ENCODE measurements at regions not wholly inside any gene's neighbourhood (a gene's known extent, or its start where the extent isn't known, plus 50 kb on each side); places are given as distances from the start of the nearest gene placed in this dataset.
A peak's percentile ranks its signal among the peaks of the same experiment; 100 is the strongest.

- no peak for DNase-seq
Measured at GRCh38 chr12:123077298-123078119, 73.4 kb downstream of the PITPNM2 start.

- no peak for DNase-seq
Measured at GRCh38 chr12:123076604-123077297, 74.1 kb downstream of the PITPNM2 start.

- DNase-seq, result no peak
Measured at GRCh38 chr12:123075646-123076171, 75.2 kb downstream of the PITPNM2 start.

- DNase-seq, result no peak
Measured at GRCh38 chr12:123075087-123075645, 75.7 kb downstream of the PITPNM2 start.

GRCh38 chr12:123073962-123074801, 76.7 kb downstream of the PITPNM2 start:
- no peak for DNase-seq

GRCh38 chr12:123073292-123073691, 77.6 kb downstream of the PITPNM2 start:
- DNase-seq, result no peak

- DNase-seq, result peak; percentile 38
Measured at GRCh38 chr12:123071857-123072256, 79.0 kb downstream of the PITPNM2 start.

- no peak for DNase-seq
Measured at GRCh38 chr12:123071099-123071800, 79.6 kb downstream of the PITPNM2 start.

GRCh38 chr12:123070267-123071081, 80.4 kb downstream of the PITPNM2 start:
- no peak for DNase-seq

- DNase-seq, result no peak
Measured at GRCh38 chr12:123069436-123070266, 81.2 kb downstream of the PITPNM2 start.

- DNase-seq, result no peak
Measured at GRCh38 chr12:123067654-123068053, 83.2 kb downstream of the PITPNM2 start.

- DNase-seq, result no peak
Measured at GRCh38 chr12:123066384-123066710, 84.5 kb downstream of the PITPNM2 start.

GRCh38 chr12:123065676-123066383, 85.1 kb downstream of the PITPNM2 start:
- DNase-seq, result no peak

GRCh38 chr12:123064885-123065619, 84.6 kb downstream of the ARL6IP4 start:
- DNase-seq, result no peak

- DNase-seq, result no peak
Measured at GRCh38 chr12:123064366-123064765, 83.9 kb downstream of the ARL6IP4 start.

GRCh38 chr12:123063535-123063934, 83.1 kb downstream of the ARL6IP4 start:
- DNase-seq, result no peak

- DNase-seq, result no peak
Measured at GRCh38 chr12:123062681-123063486, 82.4 kb downstream of the ARL6IP4 start.

All from NCI-H187 treated with DMSO at 0.1 percent for 48 hours (cell line).